Dermis microvascular lymphatic vessel endothelial cell (primary cell): ENCODE measurements at regions not wholly inside any gene's neighbourhood (a gene's known extent, or its start where the extent isn't known, plus 50 kb on each side); places are given as distances from the start of the nearest gene placed in this dataset.

Experiments
- DNase-seq, 2 donors: peaks; one replicate each; pipeline versions ENCODE4 v3.0.0 to v3.0.0-alpha.2; 2010; ENCODE audit warnings: low read depth in 2 of 2

GRCh38 chr19:29292562-29292961 lies 79.6 kb upstream of the UQCRFS1 start:
- DNase-seq, result no peak

- no peak for DNase-seq
These were observed 80.3 kb upstream of the UQCRFS1 start for GRCh38 chr19:29293292-29293691.

DNA sequence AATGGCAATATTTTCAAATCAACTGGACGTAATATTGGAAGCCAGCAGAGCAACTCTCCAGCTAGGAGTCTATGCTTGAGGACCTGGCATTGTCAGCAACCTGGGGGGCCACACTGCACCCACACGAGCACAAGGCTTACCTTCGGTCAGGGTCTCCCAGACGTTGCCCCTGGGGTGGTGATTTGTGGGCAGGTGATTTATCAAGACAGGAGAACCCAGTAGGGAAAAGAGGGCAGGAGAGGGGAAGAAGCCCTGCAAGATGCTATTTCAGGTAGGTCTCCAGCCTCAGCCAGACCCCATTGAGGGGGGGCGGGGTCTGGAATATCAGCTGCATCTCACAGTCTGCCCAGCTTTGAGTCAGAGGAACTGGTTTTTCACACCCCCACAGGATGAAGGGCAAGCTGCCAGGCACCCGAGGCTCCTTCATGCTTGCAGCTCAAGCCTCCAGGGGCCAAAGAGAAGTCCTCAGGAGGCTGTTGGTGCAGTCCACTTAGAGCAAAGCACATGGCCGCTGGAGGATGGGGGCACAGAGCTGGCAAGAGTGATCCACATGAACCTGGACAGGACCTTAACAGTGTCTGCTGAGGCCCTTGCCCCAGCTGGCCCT lies 80.9 kb upstream of the UQCRFS1 start:
- DNase-seq, result no peak

GRCh38 chr19:29294343-29294811 lies 81.4 kb upstream of the UQCRFS1 start:
- DNase-seq, result no peak

GRCh38 chr19:29295285-29295684 lies 82.3 kb upstream of the UQCRFS1 start:
- DNase-seq, result no peak

DNA sequence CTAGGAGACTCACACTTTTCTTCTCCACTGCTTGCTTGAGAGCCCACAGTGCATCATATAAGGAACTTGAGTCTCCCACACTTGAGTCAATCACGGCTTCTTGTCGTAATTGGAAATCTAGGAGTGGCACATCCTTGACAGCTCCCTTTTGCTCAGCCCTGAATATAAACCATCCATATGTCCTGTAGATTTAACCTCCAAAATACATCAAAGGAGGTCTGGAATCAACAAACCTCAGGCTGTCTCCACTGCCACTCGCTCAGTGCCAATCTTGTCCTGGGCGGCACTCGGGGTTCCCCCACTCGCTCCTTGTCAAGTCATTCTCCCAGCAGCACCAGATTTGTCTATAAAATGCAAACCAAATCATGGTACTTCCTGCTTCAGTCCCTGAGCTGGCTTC lies 84.4 kb upstream of the UQCRFS1 start:
- no peak for DNase-seq

GRCh38 chr19:29299416-29300380 lies 86.7 kb upstream of the UQCRFS1 start:
- no peak for DNase-seq

GRCh38 chr19:29302002-29302928 lies 89.3 kb upstream of the UQCRFS1 start:
- DNase-seq, result no peak

DNA sequence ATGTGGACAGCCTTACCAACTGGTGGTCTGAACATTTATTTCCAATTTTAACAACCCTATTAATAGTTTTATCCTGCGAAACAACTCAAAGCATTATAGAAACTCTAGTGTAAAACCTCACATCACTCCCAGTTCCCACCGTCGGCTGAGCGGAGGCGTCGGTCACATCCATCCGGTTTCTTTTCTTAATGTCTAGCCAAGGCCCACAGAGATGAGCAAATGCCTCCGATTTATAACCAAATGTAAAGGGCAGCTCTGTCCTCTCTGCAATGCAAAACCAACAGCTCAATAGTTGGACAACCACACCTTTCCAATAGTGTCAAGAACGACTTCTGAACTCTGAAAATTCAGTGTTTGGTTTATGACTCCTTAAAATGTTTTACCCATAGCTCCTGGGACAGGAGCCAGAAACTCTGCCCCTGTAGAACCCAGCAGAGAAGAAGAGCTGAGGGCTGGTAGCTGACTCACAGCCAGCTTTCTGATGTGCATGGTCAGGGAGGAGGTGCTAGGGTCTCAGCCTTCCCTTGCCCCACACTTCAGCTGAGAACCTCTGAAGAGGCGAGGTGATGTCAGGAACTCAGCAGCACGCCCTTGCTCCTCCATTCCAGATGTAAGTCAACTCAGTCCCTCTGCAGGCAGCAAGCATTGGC lies 90.2 kb upstream of the UQCRFS1 start:
- no peak for DNase-seq

- no peak for DNase-seq
These were observed 90.8 kb upstream of the UQCRFS1 start for GRCh38 chr19:29303719-29304090.

DNA sequence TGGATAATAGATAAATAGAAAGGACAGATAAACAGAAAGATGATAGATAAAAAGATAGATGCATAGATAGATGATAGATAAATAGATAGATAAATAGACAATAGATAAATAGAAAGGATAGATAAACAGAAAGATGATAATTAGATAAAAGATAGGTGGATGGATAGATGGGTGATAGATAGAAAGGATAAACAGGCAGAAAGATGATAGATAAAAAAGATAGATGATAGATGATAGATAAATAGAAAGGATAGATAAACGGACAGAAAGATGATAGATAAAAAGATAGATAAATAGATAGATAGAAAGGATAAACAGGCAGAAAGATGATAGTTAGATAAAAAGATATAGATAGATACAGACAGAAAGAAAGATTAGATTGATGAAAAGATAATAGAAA lies 92.3 kb upstream of the UQCRFS1 start:
- DNase-seq, result no peak

DNA sequence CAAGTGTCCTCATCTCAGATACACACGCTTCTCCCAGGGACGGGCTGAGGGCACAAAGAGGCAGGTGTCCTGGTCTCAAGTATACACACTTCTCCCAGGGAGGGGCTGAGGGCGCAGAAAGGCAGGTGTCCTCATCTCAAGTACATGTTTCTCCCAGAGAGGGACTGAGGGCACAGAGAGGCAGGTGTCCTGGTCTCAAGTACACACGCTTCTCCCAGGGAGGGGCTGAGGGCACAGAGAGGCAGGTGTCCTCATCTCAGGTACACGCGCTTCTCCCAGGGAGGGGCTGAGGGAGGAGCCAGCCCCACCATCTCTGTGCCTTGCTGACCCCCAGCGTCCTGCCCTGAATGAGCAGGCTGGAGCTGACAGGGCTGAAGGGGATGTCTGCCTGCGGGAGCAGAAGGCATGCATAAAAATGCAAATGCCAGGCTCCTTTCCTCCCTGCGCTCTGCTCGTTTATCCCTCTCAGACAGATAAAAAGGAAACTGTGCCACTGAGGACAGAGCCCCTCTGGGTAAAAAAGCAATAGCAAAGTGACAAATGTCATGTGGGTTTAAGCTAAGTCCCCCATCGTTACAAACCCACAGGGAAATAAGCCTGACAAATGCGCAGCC lies 96.1 kb upstream of the UQCRFS1 start:
- DNase-seq, result no peak

- DNase-seq, result no peak
These were observed 96.7 kb upstream of the UQCRFS1 start for GRCh38 chr19:29309637-29310036.

DNA sequence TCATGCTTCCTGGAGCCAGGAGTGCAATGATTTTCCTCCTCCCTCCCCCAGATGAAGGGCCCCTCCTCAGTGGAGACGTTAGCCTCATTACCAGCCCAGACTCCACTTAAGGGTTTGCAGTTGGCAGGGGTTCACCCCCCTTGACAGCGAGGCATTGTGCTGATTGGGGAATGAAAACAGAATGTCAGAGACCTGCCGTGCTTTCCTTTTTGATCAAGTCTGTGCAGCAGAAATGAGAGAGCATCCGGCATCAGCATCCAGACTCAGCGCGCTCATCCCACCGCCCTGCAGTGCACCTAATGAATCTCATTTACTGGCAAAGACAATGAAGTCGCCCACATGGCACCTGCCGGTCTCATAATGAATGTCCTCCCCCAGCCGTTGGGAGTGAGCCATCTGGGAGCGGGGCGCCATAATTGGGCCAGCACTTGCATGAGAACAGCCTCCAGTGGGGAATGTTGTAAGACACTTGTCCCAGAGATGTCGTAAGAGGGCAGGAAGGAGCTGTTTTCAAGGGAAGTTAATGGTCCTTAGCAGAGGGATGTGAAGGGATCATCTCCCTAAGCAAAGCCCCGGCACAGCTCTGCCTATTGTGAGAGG lies 98.3 kb upstream of the UQCRFS1 start:
- DNase-seq, result no peak

DNA sequence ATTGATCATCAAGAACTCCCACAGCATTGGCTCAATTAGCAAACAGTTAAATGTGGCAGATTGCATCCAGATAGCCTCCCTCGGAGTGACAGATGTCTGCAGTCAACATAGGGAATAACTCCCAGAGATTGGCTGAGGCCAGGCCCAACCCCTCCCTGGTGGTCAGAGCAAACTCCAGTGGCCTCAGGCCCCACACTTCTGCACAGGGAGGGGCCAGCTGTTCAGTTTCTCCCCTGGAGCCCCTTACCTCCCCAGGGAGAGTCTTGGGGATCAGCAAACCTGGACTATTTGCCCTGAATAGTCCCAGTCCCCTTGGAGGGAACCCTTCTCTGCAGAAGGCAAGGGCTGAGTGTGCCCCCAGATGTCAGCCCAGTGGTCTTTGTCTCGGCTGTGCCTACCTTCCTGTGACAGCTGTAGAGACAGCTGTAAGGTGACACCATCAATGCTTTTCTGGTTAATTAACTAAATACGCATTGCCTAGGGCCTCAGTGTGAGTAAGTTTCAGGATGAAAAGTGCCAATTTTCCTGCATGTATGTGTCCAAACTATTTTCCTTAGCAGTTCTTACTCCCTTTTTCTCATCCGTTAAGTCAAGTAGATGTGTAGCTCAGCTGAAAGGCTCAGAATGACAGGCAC lies 102.7 kb upstream of the UQCRFS1 start:
- no peak for DNase-seq

DNA sequence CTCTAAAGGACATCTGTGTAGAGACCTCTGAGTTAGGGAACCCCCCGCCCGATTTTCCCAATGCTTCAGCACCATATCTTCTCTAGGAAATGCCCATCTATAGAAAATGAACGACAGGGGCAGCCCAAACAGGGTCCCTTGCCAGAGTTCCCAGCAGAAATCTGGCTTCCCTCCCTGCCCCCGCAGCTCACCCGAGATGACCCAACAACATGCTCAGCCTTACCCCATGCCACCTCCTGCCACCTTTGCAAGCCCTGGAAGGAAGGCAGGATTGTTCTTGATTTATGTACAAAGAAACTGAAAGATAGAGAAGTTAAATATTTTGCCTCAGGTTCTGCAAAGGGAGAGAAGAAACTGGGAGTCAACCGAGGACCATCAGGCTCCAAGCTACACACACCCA lies 105.6 kb upstream of the UQCRFS1 start:
- DNase-seq, result no peak

DNA sequence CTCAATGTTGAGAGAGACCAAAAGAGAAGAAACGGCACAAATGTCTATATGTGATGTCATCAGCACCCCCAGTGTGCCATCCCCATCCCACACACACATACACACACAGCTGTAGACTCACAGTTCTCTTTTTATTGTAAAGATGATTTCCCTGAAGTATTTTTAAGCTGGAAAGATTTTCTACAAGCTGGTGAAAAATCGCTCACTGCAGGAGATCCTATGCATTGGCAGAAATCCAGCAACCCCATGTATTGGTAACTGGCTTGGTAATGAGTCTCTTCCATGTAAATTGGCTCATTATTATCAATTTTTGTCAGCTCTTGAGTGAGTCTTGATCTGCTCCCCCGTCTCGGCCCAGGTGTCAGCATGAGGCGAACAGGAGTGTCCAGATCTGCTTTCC lies 107.1 kb upstream of the UQCRFS1 start:
- DNase-seq, result no peak

DNA sequence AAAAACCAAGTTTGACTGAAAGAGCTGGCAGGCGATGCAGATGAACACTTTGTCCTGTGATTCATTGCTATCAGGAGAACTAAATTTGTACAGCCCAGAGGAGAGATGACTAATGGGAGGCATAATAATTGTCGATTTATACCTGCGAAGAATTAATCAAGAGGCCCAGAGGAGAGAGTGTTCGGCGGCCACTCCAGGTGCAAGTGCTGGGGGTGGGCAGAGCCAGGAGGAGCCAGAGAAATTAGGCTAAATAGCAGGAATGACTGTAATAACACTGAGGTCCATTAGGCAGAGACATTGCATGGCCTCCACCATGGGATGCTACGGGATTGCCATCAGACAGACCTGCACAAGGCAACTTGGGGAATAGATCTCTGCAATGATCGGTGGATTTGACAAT lies 107.7 kb upstream of the UQCRFS1 start:
- no peak for DNase-seq

- no peak for DNase-seq
These were observed 108.2 kb upstream of the UQCRFS1 start for GRCh38 chr19:29321116-29321515.

DNA sequence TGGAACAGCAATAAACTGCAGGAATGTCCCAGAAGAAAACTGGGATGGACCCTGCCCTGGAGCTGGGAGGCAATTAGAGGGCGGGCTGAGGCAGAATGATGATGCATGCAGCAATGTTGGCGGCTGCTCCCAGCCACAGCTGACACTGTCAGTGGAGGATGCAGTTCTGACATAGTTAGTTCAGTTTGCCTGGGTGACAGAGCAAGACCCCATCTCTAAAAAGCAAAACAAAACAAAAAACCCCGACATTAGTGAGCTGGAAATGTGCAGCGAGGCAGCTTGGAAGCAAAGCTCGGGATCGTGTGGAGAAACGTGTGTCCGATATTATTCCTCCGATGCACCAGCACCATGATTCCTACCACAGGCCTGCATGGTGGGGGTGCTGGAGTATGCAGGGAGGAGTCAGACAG lies 110.1 kb upstream of the UQCRFS1 start:
- no peak for DNase-seq
